AG08395 (cell line): ENCODE measurements at regions not wholly inside any gene's neighbourhood (a gene's known extent, or its start where the extent isn't known, plus 50 kb on each side); places are given as distances from the start of the nearest gene placed in this dataset.

ENCODE experiments used
- DNase-seq: peaks from one replicate; pipeline ENCODE4 v3.0.0; 2012; ENCODE audit warnings: mixed read lengths, low spot score

DNA sequence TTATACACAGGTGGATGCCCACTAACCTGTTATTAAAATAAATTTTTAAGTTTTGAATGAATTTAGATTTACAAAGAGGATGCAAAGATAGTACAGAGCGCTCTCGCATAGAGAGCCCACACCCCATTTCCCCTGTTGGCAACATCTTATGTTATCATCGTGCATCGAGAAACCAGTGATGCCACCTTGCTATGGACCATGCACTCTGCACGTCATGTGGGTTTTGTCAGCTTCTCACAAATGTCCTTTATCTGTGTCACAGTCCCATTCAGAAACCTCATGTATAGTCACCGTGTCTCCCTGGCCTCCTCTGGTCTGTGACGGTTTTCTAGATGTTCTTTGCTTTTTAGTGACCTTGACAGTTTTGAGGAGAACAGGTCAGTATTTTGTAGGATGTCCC is 60.0 kb downstream of the ING1 start:
- no peak for DNase-seq

DNA sequence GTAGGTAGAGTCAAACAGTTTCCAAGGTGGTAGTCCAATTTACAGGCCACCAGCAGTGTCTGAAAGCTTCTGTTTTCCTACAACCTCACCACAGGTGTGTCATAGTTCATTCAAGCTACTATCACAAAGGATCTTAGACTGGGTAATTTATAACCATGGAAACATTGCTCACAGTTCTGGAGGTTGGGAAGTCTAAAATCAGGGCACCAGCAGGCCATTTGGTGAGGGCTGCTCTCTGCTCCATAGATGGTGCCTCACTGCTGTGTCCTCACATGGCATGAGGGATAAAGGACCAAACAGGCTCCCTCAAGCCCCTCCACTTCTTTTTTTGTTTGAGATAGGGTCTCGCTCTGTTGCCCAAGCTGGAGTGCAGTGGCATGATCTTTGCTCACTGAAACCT is 60.6 kb downstream of the ING1 start:
- no peak for DNase-seq

DNA sequence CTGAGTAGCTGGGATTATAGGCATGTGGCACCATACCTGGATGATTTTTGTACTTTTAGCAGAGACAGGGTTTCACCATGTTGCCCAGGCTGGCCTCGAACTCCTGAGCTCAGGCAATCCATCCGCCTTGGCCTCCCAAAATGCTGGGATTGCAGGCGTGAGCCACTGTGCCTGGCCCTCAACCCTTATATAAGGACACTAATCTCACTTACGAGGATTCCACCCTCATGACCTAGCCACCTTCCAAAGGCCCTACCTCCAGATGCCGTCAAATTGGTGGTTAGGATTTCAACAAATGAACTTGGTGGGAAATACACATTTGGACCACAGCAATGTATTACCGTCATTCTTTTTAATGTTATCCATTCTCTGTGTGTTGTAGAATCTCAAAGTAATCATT is 61.0 kb downstream of the ING1 start:
- DNase-seq = no peak

DNA sequence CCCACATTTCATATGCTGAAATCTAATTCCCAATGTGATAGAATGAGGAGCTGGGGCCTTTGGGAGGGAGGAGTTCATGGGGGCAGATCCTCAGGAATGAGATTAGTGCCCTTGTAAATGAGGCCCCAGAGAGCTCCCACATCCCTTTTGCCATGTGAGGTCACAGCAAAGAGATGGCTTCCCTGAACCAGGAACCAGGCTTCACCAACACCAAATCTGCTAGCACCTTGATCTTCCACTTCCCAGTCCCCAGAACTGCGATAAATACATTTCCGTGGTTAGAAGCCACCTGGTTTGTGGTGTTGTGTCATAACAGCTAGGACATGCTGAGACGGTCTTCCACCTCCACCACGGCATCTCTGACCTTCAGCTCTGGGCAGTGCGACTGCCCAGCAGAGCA is 62.1 kb downstream of the ING1 start:
- no peak for DNase-seq

DNA sequence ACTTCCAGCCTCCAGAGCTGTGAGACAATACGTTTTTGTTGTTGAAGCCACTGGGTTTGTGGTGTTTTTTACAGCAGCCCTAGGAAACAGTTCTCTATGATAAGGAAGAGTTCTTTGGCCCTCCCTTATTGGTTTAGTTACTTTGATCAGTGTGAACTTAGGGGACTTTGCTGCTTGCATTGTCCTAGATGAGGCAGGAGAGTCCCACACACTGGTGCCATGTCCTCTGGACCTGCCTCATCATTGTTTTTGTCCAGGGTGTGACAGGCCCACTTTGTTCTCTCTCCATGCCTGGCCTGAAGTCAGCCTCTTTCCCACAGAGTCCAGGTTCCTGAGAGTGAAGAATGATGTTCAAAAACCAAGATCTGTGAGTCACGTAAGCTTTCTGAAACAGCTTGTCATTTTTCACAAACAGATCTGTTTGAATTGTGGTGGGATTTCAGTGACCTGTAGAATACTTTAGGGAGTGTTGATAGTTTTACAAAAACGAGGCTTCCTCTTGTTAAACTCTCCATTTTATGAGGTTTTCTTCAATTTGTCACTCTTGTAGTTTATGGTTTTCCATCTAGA is 63.8 kb downstream of the ING1 start:
- no peak for DNase-seq

DNA sequence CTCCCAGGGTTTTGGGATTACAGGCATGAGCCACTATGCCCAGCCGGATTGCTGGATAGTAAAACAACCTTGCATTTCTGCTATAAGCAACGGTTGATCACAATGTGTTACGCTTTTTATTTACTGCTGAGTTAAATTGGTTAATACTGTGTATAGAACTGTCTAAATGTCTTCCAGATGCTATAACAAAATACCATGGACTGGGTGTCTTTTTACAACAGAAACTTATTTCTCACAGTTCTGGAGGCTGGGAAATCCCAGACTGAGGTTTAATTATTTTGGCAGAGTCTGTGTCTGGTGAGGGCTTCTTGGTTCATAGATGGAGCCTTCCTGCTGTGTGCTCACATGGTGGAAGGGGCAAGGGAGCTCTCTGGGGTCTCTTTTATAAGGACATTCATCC is 65.5 kb downstream of the ING1 start:
- no peak for DNase-seq

DNA sequence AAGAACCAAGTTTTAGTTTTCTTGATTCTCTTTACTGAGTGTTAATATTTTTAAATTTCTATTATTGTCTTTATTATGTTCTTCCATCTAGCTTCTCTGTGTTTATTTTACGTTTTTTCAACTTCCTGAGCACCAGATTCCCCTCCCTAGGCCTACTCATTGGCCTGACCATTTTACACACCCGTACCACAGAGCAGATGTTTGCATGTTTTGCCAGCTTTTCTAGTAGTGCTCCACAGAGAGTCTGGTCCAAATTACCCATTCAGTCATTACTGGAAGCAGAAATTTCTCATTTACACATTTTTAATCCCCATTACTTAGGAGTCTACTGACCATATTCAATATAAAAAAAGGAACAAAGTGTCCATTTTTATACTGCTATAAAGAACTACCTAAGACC is 66.9 kb downstream of the ING1 start:
- no peak for DNase-seq

DNA sequence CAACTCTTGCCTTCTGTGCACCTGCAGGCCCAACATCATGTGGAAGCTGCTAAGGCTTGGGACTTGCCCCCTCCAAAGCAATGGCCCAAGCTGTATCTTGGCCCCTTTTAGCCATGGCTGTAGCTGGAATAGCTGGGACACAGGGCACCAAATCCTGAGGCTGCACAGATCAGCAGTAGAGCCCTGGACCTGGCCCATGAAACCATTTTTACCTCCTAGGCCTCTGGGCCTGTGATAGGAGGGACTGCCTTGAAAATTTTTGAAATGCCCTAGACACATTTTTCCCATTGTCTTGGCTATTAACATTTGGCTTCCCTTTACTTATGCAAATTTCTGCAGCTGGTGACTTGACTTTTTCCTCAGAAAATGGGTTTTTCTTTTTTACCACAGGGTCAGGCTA is 68.7 kb downstream of the ING1 start:
- no peak for DNase-seq

DNA sequence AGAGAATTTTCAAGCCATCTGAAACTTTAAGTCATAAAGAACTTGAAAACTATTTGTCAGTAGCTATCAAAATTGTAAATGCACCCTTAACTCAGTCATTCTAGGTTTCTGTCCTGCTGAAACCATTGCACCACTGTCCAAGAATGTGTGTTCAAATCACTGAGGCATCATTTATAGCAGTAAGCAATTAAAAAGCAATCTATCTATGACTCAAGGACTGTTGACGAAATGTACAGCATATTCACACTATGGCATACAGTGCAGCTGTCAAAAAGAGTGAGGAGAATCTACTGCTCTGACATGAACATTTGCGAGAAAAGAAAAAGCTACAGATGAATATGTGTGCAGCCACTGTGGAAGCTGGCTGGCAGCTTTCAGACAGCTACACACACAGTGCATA is 71.2 kb downstream of the ING1 start:
- no peak for DNase-seq

DNA sequence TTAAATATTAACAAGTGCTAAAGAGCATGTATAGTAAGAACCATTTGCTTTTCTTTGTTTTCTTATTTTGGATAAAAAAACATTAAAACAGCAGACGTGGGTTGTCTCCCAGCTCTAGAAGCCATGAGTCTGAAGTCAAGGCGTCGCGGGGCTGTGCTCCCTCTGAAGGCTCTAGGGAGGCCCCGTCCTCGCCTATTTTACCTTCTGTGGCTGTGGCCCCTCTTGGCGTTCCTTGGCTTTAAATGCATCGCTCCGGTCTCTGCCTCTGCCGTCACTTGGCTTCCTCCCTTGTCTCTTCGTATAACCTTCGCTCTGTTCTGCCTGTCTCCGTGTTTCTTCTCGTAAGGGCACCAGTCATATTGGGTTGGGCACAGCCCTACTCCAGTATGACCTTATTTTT is 75.3 kb downstream of the ING1 start:
- no peak for DNase-seq

DNA sequence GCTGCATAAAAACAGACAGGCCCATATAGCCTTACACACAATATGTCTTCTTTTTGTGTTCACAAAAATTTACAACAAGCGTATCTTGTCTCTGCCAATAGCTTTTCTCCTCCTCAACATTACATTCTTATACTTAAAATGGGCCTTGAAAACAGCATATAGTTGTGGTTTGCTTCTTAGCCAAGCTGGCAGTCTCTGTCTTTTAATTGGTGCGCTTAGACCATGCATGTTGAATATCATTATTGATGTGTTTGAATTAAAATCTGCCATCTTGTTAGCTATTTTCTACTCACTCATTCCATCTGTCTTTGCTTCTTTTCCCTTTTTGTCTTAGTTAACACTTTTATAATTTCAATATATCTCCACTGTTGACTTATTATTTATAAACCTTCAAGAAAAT is 76.4 kb downstream of the ING1 start:
- no peak for DNase-seq

DNA sequence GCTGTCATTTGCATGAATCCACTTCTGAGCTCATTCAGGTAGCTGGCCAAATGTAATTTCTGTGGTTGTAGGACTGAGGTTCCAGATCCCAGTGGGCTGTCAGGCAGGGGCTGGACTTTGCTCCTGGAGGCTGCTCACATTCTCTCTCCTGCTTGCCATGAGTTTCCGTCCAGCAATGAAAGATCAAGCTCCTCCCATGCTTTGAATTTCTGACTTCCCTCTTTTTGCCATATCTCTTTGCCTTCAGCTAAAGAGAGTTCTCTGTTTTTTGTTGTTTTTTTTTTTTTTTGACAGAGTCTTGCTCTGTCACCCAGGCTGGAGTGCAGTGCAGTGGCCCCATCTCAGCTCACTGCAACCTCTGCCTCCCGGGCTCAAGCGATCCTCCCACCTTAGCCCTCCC is 76.9 kb downstream of the ING1 start:
- no peak for DNase-seq

DNA sequence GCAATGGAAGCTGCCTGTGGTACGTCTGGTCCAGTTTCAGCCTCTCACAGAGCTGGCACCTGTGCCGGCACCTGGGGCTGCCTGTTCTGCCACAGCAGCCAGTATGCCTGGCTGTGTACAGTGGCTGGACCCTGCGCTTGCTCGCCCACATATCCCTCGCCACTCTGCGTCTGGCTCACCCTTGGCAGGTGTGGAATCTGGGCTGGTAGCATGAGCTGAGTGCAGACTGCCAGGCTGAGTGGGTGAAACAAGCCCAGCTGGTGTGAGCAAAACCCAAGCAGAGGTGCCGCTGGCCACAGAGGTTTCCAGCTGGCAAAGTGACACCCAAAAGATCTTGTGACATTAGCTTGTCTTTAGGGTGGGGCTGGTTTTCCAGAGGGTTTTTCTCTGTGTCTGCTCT is 80.7 kb downstream of the ING1 start:
- DNase-seq = no peak

DNA sequence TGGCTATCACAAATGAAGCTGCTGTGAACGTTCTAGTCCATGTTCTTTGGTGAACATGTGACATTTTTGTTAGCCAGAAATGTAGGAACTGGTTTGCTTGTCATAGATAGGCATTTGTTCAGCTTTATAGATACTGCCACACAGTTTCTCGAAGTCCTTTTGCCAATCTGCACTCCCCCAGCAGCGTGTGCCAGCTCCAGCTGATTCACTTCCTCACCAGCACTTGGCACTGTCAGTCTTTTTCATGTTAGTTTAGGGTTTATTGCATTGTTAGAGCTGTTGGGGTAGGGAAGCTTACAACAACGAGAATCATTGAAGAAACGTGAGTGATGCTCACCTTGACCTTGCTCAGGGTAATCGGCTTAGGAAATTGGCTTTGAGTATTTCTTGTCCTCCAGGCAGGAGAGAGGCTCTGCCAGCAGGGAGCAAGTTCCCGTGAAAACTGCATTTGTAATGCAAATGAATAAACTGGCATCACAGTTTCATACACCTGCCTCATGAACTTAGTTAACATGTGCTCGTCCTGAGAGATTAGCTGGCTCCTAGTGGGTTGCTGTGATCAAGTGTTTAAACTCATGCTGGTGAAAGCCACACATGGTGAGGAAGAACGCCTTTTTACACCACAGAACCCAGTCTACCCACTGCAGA is 83.9 kb downstream of the ING1 start:
- no peak for DNase-seq

DNA sequence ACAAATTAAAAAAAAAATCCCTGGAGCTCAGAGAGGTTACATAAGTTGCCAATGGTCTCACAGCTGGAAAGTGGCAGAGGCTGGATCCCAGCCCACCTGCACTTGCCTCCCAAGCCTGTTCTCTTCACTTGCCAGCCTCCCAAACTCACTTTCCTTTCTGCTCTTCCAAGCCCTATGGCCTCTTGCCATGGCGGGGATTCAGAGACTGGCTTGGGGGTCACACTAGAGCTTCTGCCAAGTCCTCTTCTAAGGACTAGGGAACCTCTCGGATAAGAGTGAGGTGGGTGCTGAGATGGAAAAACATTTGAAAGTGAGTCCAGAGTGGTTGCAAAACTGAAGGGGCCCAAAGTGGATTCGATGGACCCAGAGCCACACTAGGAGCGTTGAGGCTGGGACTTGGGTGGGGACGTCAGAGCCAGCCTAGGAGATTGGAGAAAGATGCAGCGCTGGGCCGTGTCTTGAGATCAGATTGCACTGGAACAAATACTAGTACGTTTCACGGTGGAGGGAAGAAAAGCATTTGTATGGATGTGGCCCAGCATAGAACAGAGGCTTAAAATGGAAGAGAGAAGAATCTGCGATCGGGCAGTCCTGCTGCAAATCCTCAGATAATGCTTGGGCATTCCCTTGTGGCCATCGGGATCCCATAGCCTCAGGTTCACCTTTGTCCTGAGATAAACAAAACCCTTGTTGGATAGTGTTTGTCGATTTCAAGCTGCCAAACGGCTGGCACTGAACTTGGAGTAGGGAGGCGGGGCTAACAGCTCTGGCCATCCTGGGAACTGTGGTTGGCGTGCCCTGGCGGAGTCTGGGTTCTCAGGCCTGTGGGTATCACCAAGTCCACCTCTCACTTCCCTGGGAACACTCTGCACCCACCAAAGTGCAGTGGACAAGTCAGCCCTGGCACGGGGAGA is 84.8 kb downstream of the ING1 start:
- DNase-seq = no peak

DNA sequence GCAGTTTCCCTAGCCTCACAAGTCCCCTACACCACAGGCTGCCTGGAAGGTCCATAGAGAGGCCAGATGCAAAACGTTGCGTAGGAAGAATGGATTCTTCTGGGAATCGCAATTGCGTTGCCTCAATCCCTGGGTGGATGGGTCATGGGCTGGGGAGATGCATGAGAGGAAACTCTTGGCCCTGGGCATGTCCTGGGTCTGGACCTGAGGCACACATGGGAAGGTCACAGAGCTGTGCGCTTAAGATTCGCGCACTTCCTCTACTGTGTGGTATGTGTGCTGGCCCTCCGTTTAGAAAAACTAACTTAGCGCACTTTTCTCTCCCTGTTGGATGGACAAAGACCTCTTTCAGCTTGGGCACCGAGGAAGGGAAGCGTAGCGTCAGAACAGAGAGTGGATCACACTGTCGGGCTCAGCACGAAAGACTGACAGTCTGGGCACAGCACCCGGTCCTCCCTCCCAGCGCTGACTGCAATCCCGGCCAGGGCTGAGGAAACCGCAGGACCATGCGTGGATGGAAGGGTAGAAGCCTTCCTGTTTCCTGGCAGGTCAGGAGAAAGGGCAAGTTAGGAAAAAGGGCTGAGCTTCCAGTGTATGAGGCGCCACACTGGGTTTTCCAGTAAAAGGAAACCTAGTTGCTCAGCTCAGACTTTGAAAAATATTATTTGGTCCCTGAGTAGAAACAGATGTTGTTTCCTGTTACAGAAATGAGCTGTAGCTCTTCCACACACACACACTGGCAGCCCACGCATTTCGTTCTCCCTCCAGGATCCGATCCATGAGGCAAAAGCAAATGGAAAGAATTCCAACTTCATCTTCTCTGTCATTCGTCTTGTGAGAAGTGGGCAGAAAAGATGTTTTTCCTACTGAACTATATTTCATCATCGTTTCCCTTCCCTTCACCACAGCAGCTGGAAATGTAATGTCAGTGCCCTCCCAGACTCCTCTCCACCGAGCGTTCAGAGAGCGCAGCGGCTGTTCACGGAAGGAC is 86.0 kb downstream of the ING1 start:
- DNase-seq = peak; percentile 72

DNA sequence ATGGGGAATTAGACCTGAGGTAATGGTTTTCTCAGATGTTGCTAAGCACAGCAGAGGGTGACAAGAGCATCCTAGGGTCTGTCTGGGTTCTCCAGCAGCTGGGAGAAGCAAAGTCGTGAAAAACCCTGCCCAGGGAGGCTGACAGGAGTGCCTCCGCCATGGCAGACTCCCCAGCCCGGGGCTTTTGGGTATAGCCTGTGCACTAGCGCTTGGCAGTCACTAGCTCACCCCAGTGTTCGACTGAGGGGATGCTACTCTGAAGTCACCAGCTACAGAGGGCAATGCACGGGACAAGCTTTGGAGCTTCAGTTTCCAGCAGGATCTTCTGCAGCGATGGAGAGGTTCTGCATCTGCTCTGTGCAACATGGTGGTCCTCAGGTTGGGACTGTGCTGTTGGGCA is 87.5 kb downstream of the ING1 start:
- DNase-seq = no peak

DNA sequence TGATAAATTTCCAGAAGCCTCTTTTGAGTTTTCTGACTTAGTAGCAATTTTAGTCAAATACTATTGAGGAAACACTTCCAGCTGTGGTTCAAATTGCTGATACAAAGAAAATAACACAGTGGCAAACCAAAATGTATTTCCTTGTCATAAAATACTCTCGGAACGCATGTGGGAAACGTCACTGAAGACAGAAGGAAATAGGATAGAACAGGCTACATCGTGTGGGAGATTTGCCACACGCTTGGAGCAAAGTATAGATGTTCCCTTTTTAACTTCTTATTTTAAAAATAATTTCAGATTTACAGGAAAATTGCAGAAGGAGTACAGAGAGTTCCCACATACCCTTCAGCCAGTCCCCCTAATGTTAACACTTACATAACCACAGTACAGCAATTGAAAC is 88.8 kb downstream of the ING1 start:
- no peak for DNase-seq

DNA sequence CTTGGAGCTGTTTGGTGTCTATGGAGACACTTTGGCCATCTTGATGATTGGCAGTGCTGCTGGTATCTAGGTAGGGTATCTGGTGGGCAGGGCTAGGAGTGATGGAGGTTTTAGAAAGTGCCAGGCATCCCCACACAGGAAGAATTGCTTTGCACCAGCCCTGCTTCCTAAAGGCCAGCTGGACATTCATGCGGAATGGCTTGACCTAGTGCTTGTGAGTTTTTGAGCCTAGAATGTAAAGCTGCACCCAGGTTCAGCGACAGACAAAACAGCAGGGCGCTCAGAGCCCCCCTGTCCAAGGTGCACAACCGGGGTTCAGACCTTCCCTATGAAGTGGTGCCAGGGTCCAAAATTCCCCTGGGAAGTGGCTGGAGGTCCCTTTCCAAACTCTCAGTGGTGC is 93.1 kb downstream of the ING1 start:
- DNase-seq = no peak

DNA sequence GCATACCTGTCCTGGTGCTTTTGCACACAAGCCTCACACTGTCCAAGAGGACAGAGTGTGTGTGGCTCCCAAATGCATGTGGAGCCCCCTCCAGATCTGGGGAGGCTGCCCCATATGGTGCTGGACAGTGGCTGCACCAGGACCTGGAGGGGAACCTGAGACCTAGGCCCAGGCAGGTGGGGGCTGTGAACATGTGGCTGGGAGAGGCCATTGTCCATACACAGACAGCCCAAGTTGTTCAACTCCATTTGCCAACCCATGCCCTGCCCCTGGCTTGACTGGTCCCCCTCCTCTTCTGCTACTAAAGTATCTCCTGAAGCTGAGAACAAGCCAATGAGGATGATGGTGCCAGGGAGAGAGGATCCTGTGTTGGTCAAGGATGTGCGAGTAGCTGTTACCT is 94.0 kb downstream of the ING1 start:
- DNase-seq = no peak

DNA sequence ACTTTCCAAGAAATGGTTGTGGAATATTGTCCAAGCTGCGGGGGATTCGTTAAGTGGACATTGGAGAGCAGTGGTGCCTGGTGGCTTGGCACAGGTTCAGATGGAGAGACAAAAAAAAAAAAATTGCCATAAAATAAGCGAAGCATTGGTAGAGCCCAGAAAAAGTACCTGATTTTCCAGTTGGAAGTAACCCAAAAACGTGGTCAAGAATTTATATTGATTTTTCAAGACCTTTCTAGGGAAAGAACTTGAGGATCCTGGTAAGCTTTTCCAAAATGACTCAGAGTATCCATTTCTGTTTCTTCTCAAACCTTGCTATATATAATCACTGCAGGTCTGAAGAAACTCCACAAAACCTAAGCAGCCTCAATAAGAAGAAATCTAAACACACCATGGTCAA is 94.6 kb downstream of the ING1 start:
- DNase-seq = no peak

DNA sequence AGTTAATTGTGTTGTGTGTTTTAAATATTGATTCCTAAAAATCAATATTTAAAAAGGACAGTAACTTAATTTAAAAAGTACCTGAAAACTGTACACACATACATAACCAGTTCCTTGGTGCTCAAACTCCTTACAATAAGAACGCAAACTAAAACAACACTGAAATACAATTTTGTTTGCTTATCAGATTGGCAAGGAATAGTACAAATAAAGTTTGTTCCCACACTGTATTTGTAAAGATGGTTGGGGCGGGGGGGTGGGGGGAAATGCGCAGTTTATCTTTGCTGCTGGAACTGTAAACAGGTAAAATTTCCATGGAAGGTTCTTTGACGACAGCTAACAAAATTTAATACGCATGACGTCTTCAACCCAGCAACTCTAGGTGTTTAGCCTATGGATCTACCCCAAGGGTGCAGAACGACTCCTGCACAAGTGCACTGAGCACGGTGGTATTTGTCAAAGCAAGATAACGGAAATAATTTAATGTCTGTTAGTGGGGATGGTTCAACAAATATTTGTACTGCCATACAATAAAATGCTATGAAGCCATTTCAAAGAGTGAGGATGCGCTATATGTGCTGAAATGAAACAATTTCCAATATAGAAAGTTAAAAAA is 96.5 kb downstream of the ING1 start:
- DNase-seq = no peak
